RKO (cell line): ENCODE measurements at regions not wholly inside any gene's neighbourhood (a gene's known extent, or its start where the extent isn't known, plus 50 kb on each side); places are given as distances from the start of the nearest gene placed in this dataset.
A peak's percentile ranks its signal among the peaks of the same experiment; 100 is the strongest.
"Not testable (repeated sequence)": the region's sequence is repeated elsewhere in the genome, so short reads cannot be mapped to it uniquely, and the experiment has no call there.

Experiments
- DNase-seq: peaks from one replicate; pipeline ENCODE4 v3.0.0-alpha.2; 2016; ENCODE audit warnings: low spot score

GRCh38 chr5:87138091-87138805 lies 129.4 kb upstream of the RASA1 start:
- DNase-seq = no peak

DNA sequence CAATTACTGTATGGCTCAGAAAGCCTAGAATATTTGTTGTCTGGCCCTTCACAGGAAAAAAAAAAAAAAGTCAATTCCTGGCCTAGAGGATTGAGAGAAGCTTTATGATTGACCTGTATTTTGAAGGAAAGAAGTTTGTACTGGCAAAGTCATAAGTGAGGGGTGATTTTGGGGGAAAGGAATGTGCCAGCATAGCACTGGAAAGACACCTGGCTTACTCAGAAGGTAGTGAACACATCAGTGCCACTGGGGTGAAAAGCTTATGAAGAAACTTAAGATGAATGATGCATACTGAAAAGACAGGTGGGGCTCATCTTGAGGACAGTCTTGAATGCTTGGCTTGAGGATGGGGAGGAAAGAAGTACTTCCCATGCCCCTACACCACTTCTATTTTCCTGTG lies 127.9 kb upstream of the RASA1 start:
- DNase-seq = no peak

DNA sequence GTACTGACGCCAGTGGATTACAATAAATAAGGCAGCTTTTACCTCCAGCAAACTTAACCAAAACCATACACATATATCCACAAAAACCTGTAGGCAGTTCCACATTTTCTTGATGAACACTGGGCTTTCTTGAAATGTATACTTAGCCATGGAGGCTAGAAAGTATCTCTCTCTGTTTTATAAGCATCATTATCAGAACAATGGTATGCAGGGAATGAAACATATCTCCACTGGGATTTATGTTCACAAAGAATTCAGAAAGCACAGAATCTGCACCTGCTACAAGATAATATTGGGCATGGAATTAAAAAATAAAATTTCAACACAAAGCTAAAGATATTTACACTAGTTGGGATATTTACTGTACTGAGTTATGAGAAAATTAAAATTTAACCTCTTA lies 126.1 kb upstream of the RASA1 start:
- no peak for DNase-seq

GRCh38 chr5:87145853-87146252 lies 121.8 kb upstream of the RASA1 start:
- DNase-seq = not testable (repeated sequence)

- no peak for DNase-seq
These were observed 120.2 kb upstream of the RASA1 start for GRCh38 chr5:87147441-87147840.

GRCh38 chr5:87150630-87151029 lies 117.1 kb upstream of the RASA1 start:
- no peak for DNase-seq

GRCh38 chr5:87151547-87151946 lies 116.1 kb upstream of the RASA1 start:
- peak; percentile 94 for DNase-seq

DNA sequence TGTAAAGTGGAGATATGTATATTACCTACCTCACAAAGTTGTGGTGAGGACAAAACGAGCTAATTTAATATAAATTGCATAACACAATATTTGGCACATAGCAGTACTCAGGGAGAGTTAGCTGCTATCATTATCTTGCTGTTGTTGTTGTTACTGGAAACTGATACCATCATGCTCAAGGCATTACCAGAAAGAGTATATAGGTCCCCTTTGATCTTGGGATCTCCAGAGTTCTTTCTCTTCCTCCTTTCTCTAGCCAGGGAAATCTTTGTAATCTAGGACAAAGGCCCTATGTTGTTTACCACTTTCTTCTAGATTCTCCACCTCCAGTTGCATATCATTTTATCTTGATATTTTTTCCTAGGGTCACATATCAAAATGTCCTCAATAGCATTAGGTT lies 114.8 kb upstream of the RASA1 start:
- no peak for DNase-seq

GRCh38 chr5:87154191-87154590 lies 113.5 kb upstream of the RASA1 start:
- DNase-seq = no peak

- no peak for DNase-seq
These were observed 112.6 kb upstream of the RASA1 start for GRCh38 chr5:87155106-87155505.

GRCh38 chr5:87156631-87157030 lies 111.1 kb upstream of the RASA1 start:
- no peak for DNase-seq

- no peak for DNase-seq
These were observed 103.3 kb upstream of the RASA1 start for GRCh38 chr5:87164409-87164808.

- DNase-seq = peak; percentile 50
These were observed 98.2 kb upstream of the RASA1 start for GRCh38 chr5:87169300-87169991.

DNA sequence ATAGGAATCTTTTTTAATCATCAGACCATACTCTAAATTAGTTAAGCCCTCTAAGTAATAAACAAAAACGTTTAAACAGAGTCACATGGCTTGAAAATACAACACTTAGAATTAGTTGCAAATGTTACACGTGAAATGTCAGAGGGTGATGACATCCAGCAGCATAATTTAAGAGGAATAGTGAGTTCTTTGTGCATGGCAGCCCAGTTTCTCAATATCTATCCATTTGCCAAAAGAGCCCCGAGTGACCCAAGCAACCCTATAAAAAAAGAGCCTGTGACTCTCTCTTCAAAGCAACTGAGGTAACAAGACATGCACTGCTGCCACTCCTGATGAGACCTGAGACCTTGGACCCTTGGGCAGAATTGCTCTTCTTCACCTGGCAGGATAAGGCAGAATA lies 96.9 kb upstream of the RASA1 start:
- DNase-seq = no peak

DNA sequence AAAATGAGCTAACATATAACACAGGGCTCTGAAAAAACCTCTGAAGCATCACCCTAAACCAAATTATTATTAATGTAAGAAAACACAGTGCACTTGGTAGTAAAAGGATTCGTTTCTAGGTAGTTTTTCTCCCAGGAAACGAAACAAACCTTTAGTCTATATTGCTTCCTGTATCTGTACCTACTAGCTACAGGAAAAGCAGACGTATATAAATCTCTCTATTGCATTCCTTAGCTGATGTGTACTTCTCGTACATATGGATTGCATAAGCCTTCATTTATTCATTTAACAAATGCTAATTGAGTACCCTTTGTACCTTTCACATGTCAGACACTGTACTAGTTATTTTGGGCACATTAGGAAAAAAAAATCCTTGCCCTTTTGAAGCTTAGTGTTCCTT lies 85.0 kb upstream of the RASA1 start:
- no peak for DNase-seq

DNA sequence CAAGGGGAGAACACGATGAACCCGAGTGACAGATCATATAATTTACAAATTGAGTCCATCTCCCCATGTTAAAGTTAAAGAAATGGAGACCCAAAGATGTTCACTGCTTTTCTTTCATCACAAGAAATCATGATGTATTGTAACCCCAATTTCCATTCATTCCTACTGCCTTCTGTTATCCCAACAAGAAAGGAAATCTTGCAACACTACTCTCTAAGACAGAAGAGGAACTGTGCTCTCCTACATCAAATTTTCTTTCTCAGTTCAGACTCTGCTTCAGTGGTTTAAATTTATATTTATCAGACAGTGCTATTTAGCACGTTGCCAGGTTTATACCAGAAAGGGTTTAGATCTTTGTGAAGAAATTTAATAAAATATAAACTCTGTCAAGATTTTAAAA lies 83.8 kb upstream of the RASA1 start:
- DNase-seq = no peak

- no peak for DNase-seq
These were observed 83.1 kb upstream of the RASA1 start for GRCh38 chr5:87184605-87185004.

DNA sequence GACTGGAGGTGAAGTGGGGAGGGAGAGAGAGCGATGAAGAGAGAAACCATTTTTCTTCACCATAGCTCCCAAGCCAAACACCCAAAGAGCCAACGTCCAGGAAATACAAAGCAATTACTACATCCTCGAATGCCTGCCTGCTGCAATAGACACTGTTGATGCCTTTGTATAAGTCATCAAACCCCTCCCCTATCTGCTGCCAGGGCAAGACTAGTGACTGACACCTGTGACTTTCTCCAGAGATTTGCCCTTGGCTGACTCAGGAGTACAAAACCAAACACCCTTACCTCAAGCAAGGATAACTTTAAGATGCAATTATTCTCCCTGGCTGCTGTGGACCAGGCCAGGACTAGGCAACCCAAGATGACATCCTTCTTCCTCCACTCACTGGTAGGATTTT lies 81.8 kb upstream of the RASA1 start:
- peak; percentile 33 for DNase-seq

DNA sequence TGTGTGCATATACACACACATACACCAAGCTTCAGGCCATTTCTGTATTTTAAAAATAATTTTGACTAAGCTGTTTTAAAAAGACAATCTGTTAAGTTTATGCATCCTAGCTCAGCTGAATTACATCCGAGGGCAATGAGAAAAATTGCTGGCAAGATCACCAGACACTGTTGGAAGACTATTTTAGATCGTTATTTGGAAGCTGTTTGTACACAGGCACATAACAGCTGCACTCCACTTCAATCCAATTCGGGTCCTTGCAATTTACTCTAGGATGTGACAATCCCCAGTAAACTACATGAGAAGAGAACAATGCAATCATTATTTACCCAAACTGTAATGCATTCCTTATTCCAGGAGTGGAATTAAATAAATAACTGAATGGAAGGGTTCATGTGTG lies 79.3 kb upstream of the RASA1 start:
- no peak for DNase-seq

- no peak for DNase-seq
These were observed 77.6 kb upstream of the RASA1 start for GRCh38 chr5:87190041-87190440.

GRCh38 chr5:87190687-87191086 lies 77.0 kb upstream of the RASA1 start:
- no peak for DNase-seq

GRCh38 chr5:87191645-87192044 lies 76.0 kb upstream of the RASA1 start:
- no peak for DNase-seq

DNA sequence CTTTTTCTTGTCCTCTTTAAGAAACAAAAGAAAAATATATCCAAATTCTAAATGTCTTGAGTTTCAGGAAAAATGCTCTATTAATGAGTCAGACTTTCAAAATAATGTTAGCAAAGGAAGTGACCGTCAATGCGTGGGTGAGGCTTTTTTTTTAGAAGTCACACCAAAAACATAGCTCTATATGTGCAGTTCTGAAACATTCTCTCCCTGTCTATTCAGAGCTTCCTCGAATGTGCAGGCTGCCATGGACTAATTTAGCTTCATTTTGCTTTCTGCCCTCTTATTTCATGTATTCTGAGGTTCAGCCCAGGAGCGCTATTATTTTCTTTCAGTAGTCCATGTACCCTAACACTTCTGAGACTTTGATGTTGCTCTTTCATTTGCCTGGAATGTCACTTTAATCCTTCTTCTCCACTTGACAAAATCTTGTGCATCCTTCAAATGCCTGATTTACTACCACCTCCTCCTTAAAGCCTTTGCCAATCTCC lies 72.5 kb upstream of the RASA1 start:
- peak; percentile 70 for DNase-seq

DNA sequence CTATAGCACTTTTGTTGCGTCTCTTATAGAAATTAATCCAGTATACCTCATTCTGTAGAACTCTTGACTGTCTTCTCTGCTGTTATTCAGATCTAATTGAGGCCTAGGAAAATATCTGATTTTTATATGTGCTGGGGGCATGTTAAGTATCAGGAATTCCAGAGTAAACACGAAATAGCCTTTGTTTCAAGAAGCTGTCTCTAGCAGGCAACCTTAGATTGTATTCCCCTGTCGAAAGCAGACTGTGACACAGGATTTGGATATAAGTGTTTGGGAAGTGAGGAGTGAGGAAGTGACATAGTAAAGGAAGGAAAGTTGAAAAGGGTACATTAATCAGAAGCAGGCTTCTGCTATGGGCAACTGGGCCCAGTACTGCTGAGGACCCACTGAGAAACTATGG lies 72.1 kb upstream of the RASA1 start:
- DNase-seq = no peak
